ENCODE measurements at regions not wholly inside any gene's neighbourhood (a gene's known extent, or its start where the extent isn't known, plus 50 kb on each side); places are given as distances from the start of the nearest gene placed in this dataset.
"Not testable (repeated sequence)": the region's sequence is repeated elsewhere in the genome, so short reads cannot be mapped to it uniquely, and the experiment has no call there.

- DNase-seq (ENCODE audit: low spot score) = no peak
Measured at GRCh38 chr7:43044511-43044910, 67.9 kb upstream of the HECW1 start.

GRCh38 chr7:43054052-43054722 is 58.3 kb upstream of the HECW1 start:
- no peak for DNase-seq (ENCODE audit: low spot score)

- DNase-seq (ENCODE audit: low spot score) = no peak
Measured at GRCh38 chr7:43057141-43057540, 55.3 kb upstream of the HECW1 start.

- DNase-seq (ENCODE audit: low spot score) = no peak
Measured at GRCh38 chr7:43058271-43059066, 54.0 kb upstream of the HECW1 start.

- not testable (repeated sequence) for DNase-seq (ENCODE audit: low spot score)
Measured at GRCh38 chr7:43059067-43059600, 53.3 kb upstream of the HECW1 start.

All from HT-29 (cell line).